ENCODE measurements at regions not wholly inside any gene's neighbourhood (a gene's known extent, or its start where the extent isn't known, plus 50 kb on each side); places are given as distances from the start of the nearest gene placed in this dataset.
"Not testable (repeated sequence)": the region's sequence is repeated elsewhere in the genome, so short reads cannot be mapped to it uniquely, and the experiment has no call there.

GRCh38 chr13:100961186-100961585 lies 286.6 kb upstream of the TMTC4 start:
- no peaks in the 10 kb centered on the region for H3K27me3 Mint-ChIP-seq
- no peaks in the 10 kb centered on the region for H3K36me3 Mint-ChIP-seq
- no peaks in the 10 kb centered on the region for H3K4me1 Mint-ChIP-seq (ENCODE audit: unreplicated experiment)
- DNase-seq (ENCODE audit: extremely low spot score, unreplicated experiment) = no peak
- no peak overlapping the region for H3K27ac Mint-ChIP-seq
- TF ChIP-seq CTCF (conservative IDR thresholded peaks at IDR 0.05) = no peak
- no peaks in the 10 kb centered on the region for H3K9me3 Mint-ChIP-seq
- no peak overlapping the region for H3K4me3 Mint-ChIP-seq

- Mint-ChIP-seq H3K4me3 (no peak overlapping the region), H3K27me3 (no peaks in the 10 kb centered on the region), H3K36me3 (no peaks in the 10 kb centered on the region), H3K4me1 (ENCODE audit: unreplicated experiment) (no peaks in the 10 kb centered on the region), H3K9me3 (no peaks in the 10 kb centered on the region), H3K27ac (no peak overlapping the region)
- no peak for TF ChIP-seq CTCF (conservative IDR thresholded peaks at IDR 0.05)
- DNase-seq (ENCODE audit: extremely low spot score, unreplicated experiment) = no peak
Measured at GRCh38 chr13:100958831-100959230, 284.2 kb upstream of the TMTC4 start.

GRCh38 chr13:100957741-100958140 lies 283.1 kb upstream of the TMTC4 start:
- Mint-ChIP-seq H3K4me1 (ENCODE audit: unreplicated experiment) (no peaks in the 10 kb centered on the region), H3K36me3 (no peaks in the 10 kb centered on the region), H3K27me3 (no peaks in the 10 kb centered on the region)

GRCh38 chr13:100954430-100955305 lies 280.1 kb upstream of the TMTC4 start:
- TF ChIP-seq CTCF (conservative IDR thresholded peaks at IDR 0.05) = no peak
- Mint-ChIP-seq H3K4me1 (ENCODE audit: unreplicated experiment) (no peaks in the 10 kb centered on the region), H3K4me3 (no peak overlapping the region), H3K27me3 (no peaks in the 10 kb centered on the region), H3K27ac (no peak overlapping the region), H3K36me3 (no peaks in the 10 kb centered on the region), H3K9me3 (no peaks in the 10 kb centered on the region)
- no peak for DNase-seq (ENCODE audit: extremely low spot score, unreplicated experiment)

More at GRCh38 chr13:100957741-100958140, 283.1 kb upstream of the TMTC4 start:
- Mint-ChIP-seq H3K27ac (no peak overlapping the region), H3K9me3 (no peaks in the 10 kb centered on the region), H3K4me3 (no peak overlapping the region)
- no peak for TF ChIP-seq CTCF (conservative IDR thresholded peaks at IDR 0.05)
- DNase-seq (ENCODE audit: extremely low spot score, unreplicated experiment) = no peak

GRCh38 chr13:100951016-100951415 lies 276.4 kb upstream of the TMTC4 start:
- Mint-ChIP-seq H3K9me3 (no peaks in the 10 kb centered on the region), H3K27ac (no peak overlapping the region), H3K4me3 (no peak overlapping the region), H3K27me3 (peaks cover 2% of the 10 kb centered on the region), H3K36me3 (no peaks in the 10 kb centered on the region), H3K4me1 (ENCODE audit: unreplicated experiment) (no peaks in the 10 kb centered on the region)
- TF ChIP-seq CTCF (conservative IDR thresholded peaks at IDR 0.05) = no peak
- no peak for DNase-seq (ENCODE audit: extremely low spot score, unreplicated experiment)

- not testable (repeated sequence) for H3K27ac Mint-ChIP-seq, H3K9me3 Mint-ChIP-seq
Measured at GRCh38 chr13:100948937-100949336, 274.3 kb upstream of the TMTC4 start.

More at GRCh38 chr13:100948937-100949336, 274.3 kb upstream of the TMTC4 start:
- not testable (repeated sequence) for H3K36me3 Mint-ChIP-seq; H3K4me3 Mint-ChIP-seq; H3K4me1 Mint-ChIP-seq (ENCODE audit: unreplicated experiment); H3K27me3 Mint-ChIP-seq; DNase-seq (ENCODE audit: extremely low spot score, unreplicated experiment)
